ENCODE measurements at regions not wholly inside any gene's neighbourhood (a gene's known extent, or its start where the extent isn't known, plus 50 kb on each side); places are given as distances from the start of the nearest gene placed in this dataset.

- no peak for DNase-seq (ENCODE audit: low read depth)
Observed at GRCh38 chr1:59243978-59244377, 52.9 kb upstream of the FGGY start.

- DNase-seq (ENCODE audit: low read depth), result no peak
Observed at GRCh38 chr1:59244891-59245290, 52.0 kb upstream of the FGGY start.

Measured in stimulated activated CD8-positive, alpha-beta memory T cell treated with anti-CD3 and anti-CD28 coated beads, Interleukin-12 subunit alpha, Interleukin-12 subunit beta, amount 100 ng/mL, for 4 hours (primary cell).